ENCODE measurements at regions not wholly inside any gene's neighbourhood (a gene's known extent, or its start where the extent isn't known, plus 50 kb on each side); places are given as distances from the start of the nearest gene placed in this dataset.

- FAIRE-seq (no peak), ATAC-seq (no peak), DNase-seq (ENCODE audit: extremely low read depth in 1 of 4, low spot score in 3 of 4) (no peak)
- Histone ChIP-seq H3K9ac (ENCODE audit: insufficient read depth in 1 of 2, low read depth in 2 of 2, low read length in 2 of 2) (no peak overlapping the region), H3K4me1 (replicated peaks in 1 of 2; ENCODE audit: control insufficient read depth in 2 of 2, insufficient read depth in 2 of 2, low read length in 2 of 2) (no peaks in the 10 kb centered on the region), H2AFZ (ENCODE audit: low read depth, low read length) (no peak overlapping the region), H3K27me3 (ENCODE audit: control insufficient read depth in 2 of 2, insufficient read depth in 2 of 2, low read length in 2 of 2) (no peaks in the 10 kb centered on the region; a peak in 1 of 5 replicates), H3K4me2 (ENCODE audit: insufficient read depth, low read length) (no peak overlapping the region), H3K79me2 (ENCODE audit: control insufficient read depth, insufficient read depth, low read length) (no peaks in the 10 kb centered on the region), H3K27ac (ENCODE audit: extremely low read depth, low read depth, low read length) (no peak overlapping the region), H4K20me1 (replicated peaks; ENCODE audit: control insufficient read depth, insufficient read depth, low read length) (no peaks in the 10 kb centered on the region), H3K9me3 (replicated peaks; ENCODE audit: control insufficient read depth, insufficient read depth, low read depth, low read length) (no peaks in the 10 kb centered on the region), H3K36me3 (ENCODE audit: control insufficient read depth, insufficient read depth, low read length) (no peaks in the 10 kb centered on the region), H3K9me1 (ENCODE audit: control insufficient read depth, insufficient read depth, low read length) (no peaks in the 10 kb centered on the region), H3K4me3 (no peak overlapping the region)
- WGBS (ENCODE audit: insufficient coverage, low coverage, missing lambda C conversion rate), result 0% methylated on average over 4 of the region's 4 CpGs
- no peak for TF ChIP-seq MGA (IDR thresholded peaks at IDR 0.05)
- TF ChIP-seq ATF1 (CRISPR knock-in tag; IDR thresholded peaks at IDR 0.05), result no peak
- no peak for TF ChIP-seq ATF1 (tag; IDR thresholded peaks at IDR 0.05)
- no peak for TF ChIP-seq SIN3B (IDR thresholded peaks at IDR 0.05; ENCODE audit: low read depth)
- TF ChIP-seq BMI1 (IDR thresholded peaks at IDR 0.05; ENCODE audit: low read length), result no peak
- no peak for TF ChIP-seq HDAC2 (IDR thresholded peaks at IDR 0.05)
- no peak for TF ChIP-seq CHCHD3 (CRISPR knock-in tag; IDR thresholded peaks at IDR 0.05)
- no peak for TF ChIP-seq ILK (tag; IDR thresholded peaks at IDR 0.05; ENCODE audit: borderline replicate concordance, low read depth)
- no peak for TF ChIP-seq U2AF2 (optimal IDR thresholded peaks at IDR 0.05; ENCODE audit: low read depth, low read length)
- TF ChIP-seq POLR2H (tag; IDR thresholded peaks at IDR 0.05; ENCODE audit: low read depth), result no peak
- TF ChIP-seq ZFP30 (CRISPR knock-in tag; IDR thresholded peaks at IDR 0.05; ENCODE audit: borderline replicate concordance), result no peak
- no peak for TF ChIP-seq ZSCAN32 (CRISPR knock-in tag; IDR thresholded peaks at IDR 0.05)
- no peak for TF ChIP-seq MXI1 (IDR thresholded peaks at IDR 0.05; ENCODE audit: low read depth, low read length)
- in situ Hi-C loops (cut with MboI), result no loop called here
- intact Hi-C loops (cut with micrococcal nuclease), result no loop called here
- no TSS peak for BruUV-seq (replicated peaks)
- ChIA-PET CTCF (ENCODE audit: low intra/inter-chr PET ratio) (no interaction called here), POLR2A (no interaction called here)
Observed at GRCh38 chr1:63064135-63064534, 258.2 kb upstream of the FOXD3 start.

Measured in K562 (cell line).